Caki2 (cell line): ENCODE measurements at regions not wholly inside any gene's neighbourhood (a gene's known extent, or its start where the extent isn't known, plus 50 kb on each side); places are given as distances from the start of the nearest gene placed in this dataset.

Experiments used
- DNase-seq: peaks from one replicate; pipeline ENCODE4 v3.0.0-alpha.2; 2015; ENCODE audit warnings: low read depth
- in situ Hi-C: cut with HindIII; loops from 2 replicates; pipeline ENCODE4 v1.10.0; 2016; ENCODE audit warnings: low sequenced_read_pairs, low pct_unique_long_range_greater_than_20kb, mixed read lengths

GRCh38 chr4:14096396-14096965 is 469.0 kb upstream of the BOD1L1 start:
- in situ Hi-C loops = no loop called here
- DNase-seq = no peak

- in situ Hi-C loops = no loop called here
- no peak for DNase-seq
Observed at GRCh38 chr4:14100349-14100748, 472.8 kb upstream of the BOD1L1 start.

- in situ Hi-C loops = no loop called here
- DNase-seq = no peak
Observed at GRCh38 chr4:14110407-14110806, 482.9 kb upstream of the BOD1L1 start.

- no peak for DNase-seq
- in situ Hi-C loops = no loop called here
Observed at GRCh38 chr4:14111730-14112181, 484.2 kb upstream of the BOD1L1 start.

- in situ Hi-C loops = no loop called here
- DNase-seq = no peak
Observed at GRCh38 chr4:14115106-14115505, 487.6 kb upstream of the BOD1L1 start.

GRCh38 chr4:14117575-14118238 is 490.2 kb upstream of the BOD1L1 start:
- in situ Hi-C loops = no loop called here
- DNase-seq = no peak

GRCh38 chr4:14124816-14125215 is 497.3 kb upstream of the BOD1L1 start:
- no peak for DNase-seq
- in situ Hi-C loops = no loop called here

GRCh38 chr4:14125375-14126129 is 498.0 kb upstream of the BOD1L1 start:
- no peak for DNase-seq
- in situ Hi-C loops = no loop called here

- DNase-seq = no peak
- in situ Hi-C loops = no loop called here
Observed at GRCh38 chr4:14130551-14130950, 503.0 kb upstream of the BOD1L1 start.

GRCh38 chr4:14131335-14131734 is 503.8 kb upstream of the BOD1L1 start:
- no peak for DNase-seq

GRCh38 chr4:14132301-14132700 is 504.8 kb upstream of the BOD1L1 start:
- DNase-seq = no peak
- in situ Hi-C loops = no loop called here

More at GRCh38 chr4:14131335-14131734, 503.8 kb upstream of the BOD1L1 start:
- in situ Hi-C loops = no loop called here

- in situ Hi-C loops = no loop called here
- no peak for DNase-seq
Observed at GRCh38 chr4:14138106-14138505, 510.6 kb upstream of the BOD1L1 start.

GRCh38 chr4:14143892-14144291 is 516.4 kb upstream of the BOD1L1 start:
- no peak for DNase-seq
- in situ Hi-C loops = no loop called here

GRCh38 chr4:14149176-14150053 is 521.9 kb upstream of the BOD1L1 start:
- in situ Hi-C loops = no loop called here

GRCh38 chr4:14151101-14151500 is 523.6 kb upstream of the BOD1L1 start:
- in situ Hi-C loops = no loop called here
- no peak for DNase-seq

More at GRCh38 chr4:14149176-14150053, 521.9 kb upstream of the BOD1L1 start:
- no peak for DNase-seq

GRCh38 chr4:14152834-14153519 is 525.5 kb upstream of the BOD1L1 start:
- no peak for DNase-seq
- in situ Hi-C loops = no loop called here

GRCh38 chr4:14155803-14156202 is 528.3 kb upstream of the BOD1L1 start:
- DNase-seq = no peak
- in situ Hi-C loops = no loop called here

- in situ Hi-C loops = no loop called here
Observed at GRCh38 chr4:14157262-14157661, 529.7 kb upstream of the BOD1L1 start.

More at GRCh38 chr4:14157262-14157661, 529.7 kb upstream of the BOD1L1 start:
- no peak for DNase-seq
